HG02970 (cell line): ENCODE measurements at regions not wholly inside any gene's neighbourhood (a gene's known extent, or its start where the extent isn't known, plus 50 kb on each side); places are given as distances from the start of the nearest gene placed in this dataset.

Experiments used
- ATAC-seq: cut with Tn5 transposase; IDR thresholded peaks from one replicate; pipeline ENCODE4 v1.9.1; 2021; ENCODE audit warnings: mild to moderate bottlenecking, moderate library complexity, moderate number of reproducible peaks; ENCODE audit not compliant: unreplicated experiment, low FRiP score

GRCh38 chr3:111465081-111465670, 76.8 kb upstream of the CD96 start:
- ATAC-seq, result no peak

GRCh38 chr3:111470032-111470431, 72.0 kb upstream of the CD96 start:
- ATAC-seq, result no peak

GRCh38 chr3:111471831-111472230, 70.2 kb upstream of the CD96 start:
- ATAC-seq, result no peak

- ATAC-seq, result no peak
Observed at GRCh38 chr3:111472556-111472955, 69.4 kb upstream of the CD96 start.

- no peak for ATAC-seq
Observed at GRCh38 chr3:111473550-111473949, 68.4 kb upstream of the CD96 start.

GRCh38 chr3:111476701-111477100, 65.3 kb upstream of the CD96 start:
- ATAC-seq, result no peak

GRCh38 chr3:111480091-111480490, 61.9 kb upstream of the CD96 start:
- ATAC-seq, result no peak

- ATAC-seq, result no peak
Observed at GRCh38 chr3:111481551-111481950, 60.4 kb upstream of the CD96 start.

- no peak for ATAC-seq
Observed at GRCh38 chr3:111482574-111482973, 59.4 kb upstream of the CD96 start.

GRCh38 chr3:111485086-111485485, 56.9 kb upstream of the CD96 start:
- ATAC-seq, result no peak
